CD14-positive monocyte (primary cell): ENCODE measurements at regions not wholly inside any gene's neighbourhood (a gene's known extent, or its start where the extent isn't known, plus 50 kb on each side); places are given as distances from the start of the nearest gene placed in this dataset.
"Not testable (repeated sequence)": the region's sequence is repeated elsewhere in the genome, so short reads cannot be mapped to it uniquely, and the experiment has no call there.

Experiments used
- DNase-seq, 3 donors: peaks; one replicate each; pipeline ENCODE4 v3.0.0-alpha.2; 2011 to 2022
- H2AFZ ChIP-seq: 2 replicates; pipeline ENCODE4 v1.6.0; 2012; ENCODE audit warnings: mild to moderate bottlenecking, low read depth, low read length, inconsistent platforms; ENCODE audit not compliant: insufficient read depth, poor library complexity, severe bottlenecking
- H3K27ac ChIP-seq, 2 donors: 1 replicate in 1 of 2; 2 replicates in 1 of 2; pipeline ENCODE4 v1.5.1; 2012 to 2013; ENCODE audit warnings: low read length in 2 of 2, control low read depth in 1 of 2, inconsistent platforms in 1 of 2, low read depth in 1 of 2, mild to moderate bottlenecking in 1 of 2
- H3K27me3 ChIP-seq, 2 donors: one replicate each; pipeline versions ENCODE4 v1.6.0 to v1.6.1; 2011 to 2013; ENCODE audit warnings: low read length in 2 of 2; ENCODE audit not compliant: control insufficient read depth in 2 of 2, insufficient read depth in 2 of 2
- H3K36me3 ChIP-seq, 2 donors: replicated peaks in 1 of 2; 1 replicate in 1 of 2; 2 replicates in 1 of 2; pipeline versions ENCODE4 v1.5.1 to v1.6.1; 2012 to 2013; ENCODE audit warnings: low read length in 2 of 2, control low read depth in 1 of 2, inconsistent platforms in 1 of 2, mild to moderate bottlenecking in 1 of 2; ENCODE audit not compliant: insufficient read depth in 2 of 2, control insufficient read depth in 1 of 2
- H3K4me1 ChIP-seq, 2 donors: 1 replicate in 1 of 2; 2 replicates in 1 of 2; pipeline versions ENCODE4 v1.5.1 to v1.6.1; 2012 to 2013; ENCODE audit warnings: low read length in 2 of 2, control low read depth in 1 of 2, inconsistent platforms in 1 of 2, mild to moderate bottlenecking in 1 of 2, moderate library complexity in 1 of 2; ENCODE audit not compliant: insufficient read depth in 2 of 2, control insufficient read depth in 1 of 2
- H3K4me2 ChIP-seq: replicated peaks from 2 replicates; pipeline ENCODE3; 2012; ENCODE audit warnings: low read length, moderate library complexity, mild to moderate bottlenecking; ENCODE audit not compliant: poor library complexity, severe bottlenecking; ENCODE audit errors: extremely low read depth
- H3K4me3 ChIP-seq, 3 experiments: fragments of 200-600 bp in 1 of 3; sonication (generic) in 1 of 3; replicated peaks in 1 of 3; 1 replicate in 2 of 3; 2 replicates in 1 of 3; pipeline ENCODE4 v1.5.1; 2011 to 2013; ENCODE audit warnings: low read length in 3 of 3, mild to moderate bottlenecking in 3 of 3, control low read depth in 2 of 3, low read depth in 2 of 3, inconsistent platforms in 1 of 3, moderate library complexity in 1 of 3
- H3K79me2 ChIP-seq: 2 replicates; pipeline ENCODE4 v1.6.0; 2012; ENCODE audit warnings: mild to moderate bottlenecking, control low read depth, inconsistent platforms, low read length, moderate library complexity; ENCODE audit not compliant: insufficient read depth
- H3K9ac ChIP-seq: 2 replicates; pipeline ENCODE4 v1.6.0; 2017; ENCODE audit warnings: low read length, mild to moderate bottlenecking; ENCODE audit not compliant: insufficient read depth, poor library complexity, severe bottlenecking
- H3K9me3 ChIP-seq, 2 donors: replicated peaks in 1 of 2; 1 replicate in 1 of 2; 2 replicates in 1 of 2; pipeline versions ENCODE4 v1.5.1 to v1.6.1; 2012 to 2013; ENCODE audit warnings: low read length in 2 of 2, control low read depth in 1 of 2; ENCODE audit not compliant: control insufficient read depth in 1 of 2, insufficient read depth in 1 of 2
- H4K20me1 ChIP-seq: 2 replicates; pipeline ENCODE4 v1.6.0; 2012; ENCODE audit warnings: mild to moderate bottlenecking, low read length, control low read depth, moderate library complexity; ENCODE audit not compliant: insufficient read depth
- H3K27ac Mint-ChIP-seq, 7 donors: one replicate each; pipeline ENCODE4 v1.8.0; 2020; ENCODE audit warnings: mild to moderate bottlenecking in 7 of 7, mixed read lengths in 7 of 7, moderate library complexity in 6 of 7, inconsistent platforms in 2 of 7
- H3K27me3 Mint-ChIP-seq, 3 donors: one replicate each; pipeline ENCODE4 v1.8.0; 2021 to 2022; ENCODE audit warnings: low read depth in 3 of 3, mild to moderate bottlenecking in 3 of 3, mixed read lengths in 3 of 3, moderate library complexity in 3 of 3, inconsistent platforms in 1 of 3
- H3K36me3 Mint-ChIP-seq, 2 donors: one replicate each; pipeline ENCODE4 v1.8.0; 2020; ENCODE audit warnings: mixed read lengths in 2 of 2, inconsistent platforms in 1 of 2, mild to moderate bottlenecking in 1 of 2
- H3K4me1 Mint-ChIP-seq: one replicate; pipeline ENCODE4 v1.8.0; 2020; ENCODE audit warnings: mild to moderate bottlenecking, mixed read lengths
- H3K4me3 Mint-ChIP-seq, 2 donors: one replicate each; pipeline ENCODE4 v1.8.0; 2020; ENCODE audit warnings: mild to moderate bottlenecking in 2 of 2, mixed read lengths in 2 of 2, moderate library complexity in 1 of 2
- H3K9me3 Mint-ChIP-seq, 7 donors: one replicate each; pipeline ENCODE4 v1.8.0; 2020 to 2022; ENCODE audit warnings: mixed read lengths in 7 of 7, mild to moderate bottlenecking in 6 of 7, moderate library complexity in 6 of 7, inconsistent platforms in 2 of 7
- WGBS: methylation state at CpG from one replicate; pipeline ENCODE4 v1.1.5; 2013; ENCODE audit warnings: missing lambda C conversion rate; ENCODE audit not compliant: insufficient coverage; 5-methylcytosine and 5-hydroxymethylcytosine counted together
- intact Hi-C, 2 donors: fragments of 100-400 bp; cut with micrococcal nuclease; formaldehyde crosslinking; loops; one replicate each; pipeline versions ENCODE4 v1.15.0 to v1.15.1; 2023
- TF ChIP-seq, protein P1 (sequence below): fragments of 200-600 bp; IDR thresholded peaks from one replicate; pipeline ENCODE4 v1.8.0; 2022; ENCODE audit warnings: antibody characterized with exemption, mild to moderate bottlenecking

DNA sequence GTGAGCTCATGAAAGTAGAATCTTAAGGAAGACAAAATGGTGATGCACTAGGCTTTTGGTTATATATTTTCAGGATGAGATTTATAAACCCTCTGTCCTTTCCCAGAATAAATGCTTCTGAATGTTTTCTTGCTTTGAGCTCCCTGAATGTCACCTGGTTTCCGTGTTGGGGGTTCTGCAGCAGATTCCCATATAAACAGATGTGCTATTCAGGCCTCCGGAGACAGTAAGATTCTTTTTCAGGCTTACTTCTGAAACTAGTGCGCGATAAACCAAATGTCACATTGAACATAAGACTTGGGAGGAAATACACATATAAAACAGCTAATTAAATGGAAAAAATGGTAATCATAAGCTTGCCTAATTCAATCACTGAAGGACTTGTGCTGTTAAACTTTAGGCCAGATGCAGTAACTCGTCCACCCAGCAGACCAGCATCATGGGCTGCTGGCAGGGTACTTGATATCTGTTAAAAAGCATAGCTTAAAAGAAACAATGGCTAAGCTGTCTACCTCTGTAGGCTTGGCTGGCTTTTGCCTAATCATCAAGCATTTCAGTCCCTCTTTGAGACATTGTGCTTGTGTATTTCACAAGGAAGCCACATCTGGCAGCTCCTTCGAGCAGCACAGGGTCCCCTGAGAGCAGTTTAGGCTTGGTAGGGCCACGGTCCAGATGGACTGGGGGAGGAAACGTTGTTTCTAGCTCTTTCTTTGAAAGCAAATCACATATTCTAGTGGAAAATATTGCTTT is 281.2 kb upstream of the KIAA1217 start:
- TF ChIP-seq, protein P1, sequence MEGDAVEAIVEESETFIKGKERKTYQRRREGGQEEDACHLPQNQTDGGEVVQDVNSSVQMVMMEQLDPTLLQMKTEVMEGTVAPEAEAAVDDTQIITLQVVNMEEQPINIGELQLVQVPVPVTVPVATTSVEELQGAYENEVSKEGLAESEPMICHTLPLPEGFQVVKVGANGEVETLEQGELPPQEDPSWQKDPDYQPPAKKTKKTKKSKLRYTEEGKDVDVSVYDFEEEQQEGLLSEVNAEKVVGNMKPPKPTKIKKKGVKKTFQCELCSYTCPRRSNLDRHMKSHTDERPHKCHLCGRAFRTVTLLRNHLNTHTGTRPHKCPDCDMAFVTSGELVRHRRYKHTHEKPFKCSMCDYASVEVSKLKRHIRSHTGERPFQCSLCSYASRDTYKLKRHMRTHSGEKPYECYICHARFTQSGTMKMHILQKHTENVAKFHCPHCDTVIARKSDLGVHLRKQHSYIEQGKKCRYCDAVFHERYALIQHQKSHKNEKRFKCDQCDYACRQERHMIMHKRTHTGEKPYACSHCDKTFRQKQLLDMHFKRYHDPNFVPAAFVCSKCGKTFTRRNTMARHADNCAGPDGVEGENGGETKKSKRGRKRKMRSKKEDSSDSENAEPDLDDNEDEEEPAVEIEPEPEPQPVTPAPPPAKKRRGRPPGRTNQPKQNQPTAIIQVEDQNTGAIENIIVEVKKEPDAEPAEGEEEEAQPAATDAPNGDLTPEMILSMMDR: no peak

GRCh38 chr10:23934023-23934422 is 274.9 kb upstream of the KIAA1217 start:
- H3K27me3 ChIP-seq, H3K36me3 Mint-ChIP-seq, H3K9ac ChIP-seq, H3K27ac ChIP-seq, H3K4me1 Mint-ChIP-seq, H3K79me2 ChIP-seq, H3K4me2 ChIP-seq, DNase-seq, H3K4me3 Mint-ChIP-seq, H3K9me3 Mint-ChIP-seq, H3K36me3 ChIP-seq, H3K4me3 ChIP-seq, intact Hi-C loops, H3K9me3 ChIP-seq, H2AFZ ChIP-seq, H4K20me1 ChIP-seq, H3K27me3 Mint-ChIP-seq, H3K4me1 ChIP-seq, H3K27ac Mint-ChIP-seq: not testable (repeated sequence)
- no CpG with 5 or more reads among the region's 3 CpGs for WGBS

More for the DNA sequence above, 281.2 kb upstream of the KIAA1217 start:
- DNase-seq: no peak
- Mint-ChIP-seq H3K36me3 (no peaks in the 10 kb centered on the region), H3K27ac (no peak overlapping the region), H3K4me1 (no peaks in the 10 kb centered on the region), H3K4me3 (no peak overlapping the region), H3K27me3 (peaks cover 0 to 4% (median 0%) of the 10 kb centered on the region in 3 donors), H3K9me3 (peaks cover 0 to 6% (median 0%) of the 10 kb centered on the region in 7 donors)
- Histone ChIP-seq H2AFZ (no peak overlapping the region), H3K27me3 (no peaks in the 10 kb centered on the region), H3K9ac (no peak overlapping the region), H3K4me1 (no peaks in the 10 kb centered on the region), H3K27ac (no peak overlapping the region), H3K79me2 (no peaks in the 10 kb centered on the region), H3K36me3 (no peaks in the 10 kb centered on the region), H3K4me2 (no peak overlapping the region), H3K4me3 (no peak overlapping the region), H3K9me3 (no peaks in the 10 kb centered on the region), H4K20me1 (no peaks in the 10 kb centered on the region)
- intact Hi-C loops: no loop called here
- WGBS: 79% methylated on average over 3 of the region's 8 CpGs
